HCT116 (cell line): ENCODE measurements at regions not wholly inside any gene's neighbourhood (a gene's known extent, or its start where the extent isn't known, plus 50 kb on each side); places are given as distances from the start of the nearest gene placed in this dataset.

Experiments
- ATAC-seq: fragments of 200-7000 bp; cut with Tn5 transposase; 2 replicates; pipeline ENCODE4 v1.9.1; 2020; ENCODE audit warnings: mild to moderate bottlenecking, moderate library complexity
- BruUV-seq: library from RNA; stranded (reverse); fragments of 400-500 nt; replicated peaks from 2 replicates; lab custom pipeline; 2021; lab: Mats Ljungman, UMichigan
- CTCF ChIA-PET: fragments of 300-600 bp; sonication (Branson Sonifier 250); formaldehyde crosslinking; loops from one replicate; lab custom pipeline; 2021; ENCODE audit warnings: antibody characterized with exemption; lab: Charles Lee
- POLR2A ChIA-PET: fragments of 300-600, 350-600 bp; sonication (Branson Sonifier 250); formaldehyde crosslinking; loops from one replicate; lab custom pipeline; 2021; ENCODE audit warnings: antibody characterized with exemption; lab: Charles Lee
- RAD21 ChIA-PET, 2 experiments: fragments of 300-600 bp; sonication (Branson Sonifier 250); formaldehyde crosslinking; loops; one replicate each; lab custom pipeline; 2023; ENCODE audit warnings: low total read pairs in 2 of 2; ENCODE audit not compliant: uncharacterized antibody in 2 of 2, unreplicated experiment in 2 of 2, low non-redundant PET in 1 of 2; lab: Charles Lee
- DNase-seq: peaks from one replicate; pipeline ENCODE4 v3.0.0-alpha.2; 2010; ENCODE audit warnings: low read depth, low spot score
- H2AFZ ChIP-seq: fragments of 200-600 bp; shearing (Covaris generic), sonication (generic); 2 replicates; pipeline ENCODE4 v1.6.1; 2017; ENCODE audit warnings: low read depth, mixed run types, mixed read lengths, antibody characterized with exemption, low read length; ENCODE audit not compliant: poor library complexity, severe bottlenecking
- H3K27ac ChIP-seq: 2 replicates; pipeline ENCODE4 v1.5.1; 2012; ENCODE audit warnings: low read depth, low read length
- H3K27me3 ChIP-seq: fragments of 200-600 bp; sonication (generic); 2 replicates; pipeline ENCODE4 v1.6.1; 2016; ENCODE audit warnings: mixed run types, low read length, mixed read lengths; ENCODE audit not compliant: insufficient read depth
- H3K36me3 ChIP-seq, 2 experiments: fragments of 200-500 bp in 1 of 2; fragments of 200-600 bp in 1 of 2; sonication (Bioruptor generic) in 1 of 2; sonication (generic) in 1 of 2; 2 replicates each; pipeline versions ENCODE4 v1.5.1 to v1.6.1; 2014 to 2016; ENCODE audit warnings: low read length in 2 of 2, inconsistent platforms in 1 of 2, mixed read lengths in 1 of 2, mixed run types in 1 of 2; ENCODE audit not compliant: insufficient read depth in 2 of 2, control insufficient read depth in 1 of 2
- H3K4me1 ChIP-seq, 2 experiments: fragments of 200-600 bp in 1 of 2; sonication (generic) in 1 of 2; 2 replicates each; pipeline versions ENCODE4 v1.5.1 to v1.6.1; 2012 to 2017; ENCODE audit warnings: low read length in 2 of 2, inconsistent platforms in 1 of 2, mild to moderate bottlenecking in 1 of 2, mixed read lengths in 1 of 2, mixed run types in 1 of 2, moderate library complexity in 1 of 2; ENCODE audit not compliant: insufficient read depth in 2 of 2, control insufficient read depth in 1 of 2
- H3K4me2 ChIP-seq: fragments of 200-600 bp; sonication (generic); 2 replicates; pipeline ENCODE4 v1.6.1; 2017; ENCODE audit warnings: mixed run types, low read length, mixed read lengths
- H3K4me3 ChIP-seq, 2 experiments: fragments of 200-600 bp in 1 of 2; sonication (generic) in 1 of 2; replicated peaks in 1 of 2; 2 replicates each; pipeline ENCODE4 v1.5.1; 2011 to 2016; ENCODE audit warnings: low read length in 2 of 2, control low read depth in 1 of 2, low read depth in 1 of 2, mild to moderate bottlenecking in 1 of 2, mixed read lengths in 1 of 2, mixed run types in 1 of 2
- H3K79me2 ChIP-seq: fragments of 200-600 bp; sonication (generic); 2 replicates; pipeline ENCODE4 v1.6.1; 2017; ENCODE audit warnings: mild to moderate bottlenecking, mixed run types, low read length, moderate library complexity, mixed read lengths; ENCODE audit not compliant: insufficient read depth
- H3K9ac ChIP-seq: fragments of 200-600 bp; sonication (generic); 2 replicates; pipeline ENCODE4 v1.6.1; 2016; ENCODE audit warnings: low read length, mixed read lengths
- H3K9me2 ChIP-seq: fragments of 200-600 bp; sonication (generic), shearing (Covaris generic); 2 replicates; pipeline ENCODE4 v1.6.1; 2017; ENCODE audit warnings: mixed run types, mild to moderate bottlenecking, moderate library complexity; ENCODE audit not compliant: insufficient read depth
- H3K9me3 ChIP-seq, 2 experiments: fragments of 200-500 bp in 1 of 2; fragments of 200-600 bp in 1 of 2; sonication (Bioruptor generic) in 1 of 2; sonication (generic) in 1 of 2; 2 replicates each; pipeline ENCODE4 v1.6.1; 2014 to 2017; ENCODE audit warnings: low read length in 2 of 2, mixed read lengths in 2 of 2, inconsistent platforms in 1 of 2, low read depth in 1 of 2, mild to moderate bottlenecking in 1 of 2, mixed run types in 1 of 2, moderate library complexity in 1 of 2; ENCODE audit not compliant: control insufficient read depth in 1 of 2, insufficient read depth in 1 of 2
- H4K20me1 ChIP-seq: fragments of 200-600 bp; sonication (generic), shearing (Covaris generic); 2 replicates; pipeline ENCODE4 v1.6.1; 2017; ENCODE audit warnings: mixed run types, mild to moderate bottlenecking, moderate library complexity; ENCODE audit not compliant: insufficient read depth
- CBX3 ChIP-seq: IDR thresholded peaks from 2 replicates; pipeline ENCODE4 v1.6.1; 2012; ENCODE audit warnings: low read depth
- CEBPB ChIP-seq: IDR thresholded peaks from 2 replicates; pipeline ENCODE4 v1.6.1; 2012; ENCODE audit warnings: low read depth
- ELF1 ChIP-seq: IDR thresholded peaks from 2 replicates; pipeline ENCODE4 v1.6.1; 2012; ENCODE audit warnings: low read depth, borderline replicate concordance
- EZH2 ChIP-seq: fragments of 200-600 bp; sonication (generic); IDR thresholded peaks from 2 replicates; pipeline ENCODE4 v1.6.1; 2017; ENCODE audit warnings: antibody characterized with exemption, mixed run types
- EZH2phosphoT487 ChIP-seq: fragments of 200-600 bp; IDR thresholded peaks from 2 replicates; pipeline ENCODE4 v1.6.1; 2018; ENCODE audit warnings: antibody characterized with exemption, borderline replicate concordance
- POLR2A ChIP-seq: IDR thresholded peaks from 2 replicates; pipeline ENCODE4 v1.7.0; 2011; ENCODE audit warnings: borderline replicate concordance; ENCODE audit not compliant: insufficient read depth, insufficient read length; ENCODE audit errors: extremely low read depth
- RAD21 ChIP-seq: IDR thresholded peaks from 2 replicates; pipeline ENCODE4 v1.6.1; 2012; ENCODE audit warnings: low read depth, mild to moderate bottlenecking
- SIN3A ChIP-seq: IDR thresholded peaks from 2 replicates; pipeline ENCODE4 v1.6.1; 2012; ENCODE audit warnings: low read depth
- SP1 ChIP-seq: IDR thresholded peaks from 2 replicates; pipeline ENCODE4 v1.6.1; 2012; ENCODE audit warnings: low read depth
- SRF ChIP-seq: IDR thresholded peaks from 2 replicates; pipeline ENCODE4 v1.6.1; 2012; ENCODE audit warnings: low read depth
- YY1 ChIP-seq: IDR thresholded peaks from 2 replicates; pipeline ENCODE4 v1.6.1; 2011; ENCODE audit warnings: low read length, low read depth, moderate library complexity, mild to moderate bottlenecking; ENCODE audit not compliant: insufficient replicate concordance; ENCODE audit errors: extremely low read depth
- ZFX ChIP-seq: fragments of 450-650 bp; IDR thresholded peaks from 2 replicates; pipeline ENCODE4 v1.6.1; 2017
- ZNF274 ChIP-seq: fragments of 200-500 bp; sonication (Bioruptor generic); IDR thresholded peaks from 2 replicates; pipeline ENCODE4 v1.6.1; 2014; ENCODE audit warnings: mild to moderate bottlenecking, low read depth, low read length, inconsistent platforms
- intact Hi-C: fragments of 100-400 bp; cut with micrococcal nuclease; formaldehyde crosslinking; loops from 2 replicates; pipeline ENCODE4 v1.10.0; 2022
- TF ChIP-seq, protein P1 (sequence below): IDR thresholded peaks from 2 replicates; pipeline ENCODE4 v1.6.1; 2012
- TF ChIP-seq, protein P2 (sequence below): IDR thresholded peaks from 2 replicates; pipeline ENCODE4 v1.6.1; 2011; ENCODE audit warnings: mild to moderate bottlenecking, low read length, moderate library complexity; ENCODE audit not compliant: insufficient replicate concordance; ENCODE audit errors: extremely low read depth

DNA sequence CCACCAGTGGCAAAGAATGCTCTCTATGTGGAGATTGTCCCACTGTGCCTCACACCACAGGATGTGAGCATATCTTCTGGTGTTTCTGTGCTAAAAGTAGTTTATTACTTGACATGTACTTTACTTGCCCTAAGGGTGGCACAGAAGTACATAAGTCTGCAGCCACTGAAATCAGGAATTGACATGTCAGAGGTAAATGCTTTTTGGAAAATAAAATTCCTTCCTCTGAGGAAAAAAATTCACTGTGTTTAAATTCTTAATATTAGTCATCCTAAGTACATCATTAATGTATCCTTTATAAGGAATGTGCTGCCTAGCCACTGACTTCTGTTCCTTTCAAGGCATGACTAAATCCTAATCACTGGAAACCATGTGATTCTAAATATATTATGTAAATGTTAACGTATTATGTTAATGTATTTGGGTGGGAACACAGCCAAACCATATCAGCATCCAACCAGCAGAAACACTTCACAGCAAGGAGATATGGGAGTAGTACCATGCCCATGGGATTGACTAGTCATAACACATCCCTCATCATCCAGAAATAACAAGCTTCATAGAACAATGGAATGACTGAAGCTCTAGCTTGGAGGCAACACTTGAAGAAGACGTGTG is 239.7 kb upstream of the PPFIA2 start:
- CTCF ChIA-PET, result no interaction called here

More for the DNA sequence above, 239.7 kb upstream of the PPFIA2 start:
- ATAC-seq (no peak), DNase-seq (no peak)
- ChIA-PET POLR2A (interaction anchor here (0.5 kb wide), 1 partner anchor 106 kb away, joined by 4 read pairs; no protein-coding TSS in a partner anchor), RAD21 (no interaction called here)
- no peaks in the 10 kb centered on the region for H3K27me3 ChIP-seq
- no peaks in the 10 kb centered on the region for H3K4me1 ChIP-seq
- H3K9me2 ChIP-seq, result no peaks in the 10 kb centered on the region
- H3K79me2 ChIP-seq, result no peaks in the 10 kb centered on the region
- TF ChIP-seq EZH2 (no peak), ELF1 (no peak), POLR2A (no peak), YY1 (no peak), CEBPB (no peak), SIN3A (no peak), SRF (no peak), ZFX (no peak), CBX3 (no peak), RAD21 (no peak), SP1 (no peak), EZH2phosphoT487 (no peak), ZNF274 (no peak)
- TF ChIP-seq, protein P1, sequence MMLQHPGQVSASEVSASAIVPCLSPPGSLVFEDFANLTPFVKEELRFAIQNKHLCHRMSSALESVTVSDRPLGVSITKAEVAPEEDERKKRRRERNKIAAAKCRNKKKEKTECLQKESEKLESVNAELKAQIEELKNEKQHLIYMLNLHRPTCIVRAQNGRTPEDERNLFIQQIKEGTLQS, result no peak
- TF ChIP-seq, protein P2, sequence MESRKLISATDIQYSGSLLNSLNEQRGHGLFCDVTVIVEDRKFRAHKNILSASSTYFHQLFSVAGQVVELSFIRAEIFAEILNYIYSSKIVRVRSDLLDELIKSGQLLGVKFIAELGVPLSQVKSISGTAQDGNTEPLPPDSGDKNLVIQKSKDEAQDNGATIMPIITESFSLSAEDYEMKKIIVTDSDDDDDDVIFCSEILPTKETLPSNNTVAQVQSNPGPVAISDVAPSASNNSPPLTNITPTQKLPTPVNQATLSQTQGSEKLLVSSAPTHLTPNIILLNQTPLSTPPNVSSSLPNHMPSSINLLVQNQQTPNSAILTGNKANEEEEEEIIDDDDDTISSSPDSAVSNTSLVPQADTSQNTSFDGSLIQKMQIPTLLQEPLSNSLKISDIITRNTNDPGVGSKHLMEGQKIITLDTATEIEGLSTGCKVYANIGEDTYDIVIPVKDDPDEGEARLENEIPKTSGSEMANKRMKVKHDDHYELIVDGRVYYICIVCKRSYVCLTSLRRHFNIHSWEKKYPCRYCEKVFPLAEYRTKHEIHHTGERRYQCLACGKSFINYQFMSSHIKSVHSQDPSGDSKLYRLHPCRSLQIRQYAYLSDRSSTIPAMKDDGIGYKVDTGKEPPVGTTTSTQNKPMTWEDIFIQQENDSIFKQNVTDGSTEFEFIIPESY, result no peak
- no TSS peak for BruUV-seq
- no peaks in the 10 kb centered on the region for H3K9me3 ChIP-seq
- intact Hi-C loops, result no loop called here
- H4K20me1 ChIP-seq, result no peaks in the 10 kb centered on the region
- H3K27ac ChIP-seq, result no peak overlapping the region
- H3K9ac ChIP-seq, result no peak overlapping the region
- H3K36me3 ChIP-seq, result no peaks in the 10 kb centered on the region
- no peak overlapping the region for H2AFZ ChIP-seq
- H3K4me3 ChIP-seq, result no peak overlapping the region
- no peak overlapping the region for H3K4me2 ChIP-seq
